K562 (cell line): ENCODE measurements at regions not wholly inside any gene's neighbourhood (a gene's known extent, or its start where the extent isn't known, plus 50 kb on each side); places are given as distances from the start of the nearest gene placed in this dataset.

Source experiments
- ATAC-seq: fragments of 200-7000 bp; cut with Tn5 transposase; 3 replicates; pipeline ENCODE4 v1.9.1; 2020; ENCODE audit warnings: moderate library complexity
- BruUV-seq: library from RNA; stranded (reverse); fragments of 400-500 nt; replicated peaks from 2 replicates; lab custom pipeline; 2021; lab: Mats Ljungman, UMichigan
- CTCF ChIA-PET: fragments of 300-600 bp; formaldehyde crosslinking; extraction: SDS; loops from one replicate; lab custom pipeline; 2021; ENCODE audit warnings: low intra/inter-chr PET ratio; lab: Yijun Ruan, JAX
- POLR2A ChIA-PET: fragments of 300-600, 350-650 bp; sonication (Branson Sonifier 250); formaldehyde crosslinking; extraction: SDS; loops from one replicate; lab custom pipeline; 2021; ENCODE audit warnings: antibody characterized with exemption, inconsistent platforms; lab: Yijun Ruan, JAX
- DNase-seq, 4 experiments: peaks; one replicate each; pipeline versions ENCODE4 v3.0.0 to v3.0.0-alpha.2; 2011 to 2018; ENCODE audit warnings: low spot score in 3 of 4, mixed read lengths in 3 of 4; ENCODE audit errors: extremely low read depth in 1 of 4
- FAIRE-seq: peaks from 2 replicates; lab custom pipeline; 2011; peaks lifted over from hg19 to GRCh38; lab: Jason Lieb, UNC
- H2AFZ ChIP-seq: 2 replicates; pipeline ENCODE4 v1.6.0; 2011; ENCODE audit warnings: low read depth, low read length, control low read depth, inconsistent platforms
- H3K27ac ChIP-seq: fragments of 200-600 bp; 3 replicates; pipeline ENCODE4 v1.8.0; 2011; ENCODE audit warnings: low read depth, mild to moderate bottlenecking, control low read depth, inconsistent platforms, low read length, moderate library complexity, mixed read lengths; ENCODE audit errors: extremely low read depth
- H3K27me3 ChIP-seq, 2 experiments: fragments of 300-600 bp in 1 of 2; 2 replicates in 1 of 2; 3 replicates in 1 of 2; pipeline versions ENCODE4 v1.6.0 to v1.8.0; 2011; ENCODE audit warnings: inconsistent platforms in 2 of 2, low read length in 2 of 2, mild to moderate bottlenecking in 1 of 2, mixed read lengths in 1 of 2, moderate library complexity in 1 of 2; ENCODE audit not compliant: control insufficient read depth in 2 of 2, insufficient read depth in 2 of 2
- H3K36me3 ChIP-seq: fragments of 300-600 bp; 3 replicates; pipeline ENCODE4 v1.8.0; 2011; ENCODE audit warnings: mild to moderate bottlenecking, low read length, inconsistent platforms; ENCODE audit not compliant: control insufficient read depth, insufficient read depth
- H3K4me1 ChIP-seq, 2 experiments: fragments of 200-600 bp in 1 of 2; replicated peaks in 1 of 2; 2 replicates in 1 of 2; 3 replicates in 1 of 2; pipeline versions ENCODE4 v1.5.1 to v1.8.0; 2011; ENCODE audit warnings: inconsistent platforms in 2 of 2, low read length in 2 of 2, mild to moderate bottlenecking in 1 of 2, mixed read lengths in 1 of 2, moderate library complexity in 1 of 2; ENCODE audit not compliant: control insufficient read depth in 2 of 2, insufficient read depth in 2 of 2
- H3K4me2 ChIP-seq: 2 replicates; pipeline ENCODE4 v1.6.1; 2011; ENCODE audit warnings: low read length, control low read depth, inconsistent platforms, mixed read lengths; ENCODE audit not compliant: insufficient read depth
- H3K4me3 ChIP-seq: fragments of 200-600 bp; sonication (generic), shearing (Covaris generic); 2 replicates; pipeline ENCODE4 v1.5.1; 2016; ENCODE audit warnings: control low read depth, inconsistent platforms
- H3K79me2 ChIP-seq: fragments of 200-600 bp; 3 replicates; pipeline ENCODE4 v1.8.0; 2011; ENCODE audit warnings: low read length, inconsistent platforms; ENCODE audit not compliant: control insufficient read depth, insufficient read depth
- H3K9ac ChIP-seq, 2 experiments: 2 replicates each; pipeline versions ENCODE4 v1.6.0 to v1.6.1; 2011; ENCODE audit warnings: low read depth in 2 of 2, low read length in 2 of 2, control low read depth in 1 of 2, inconsistent platforms in 1 of 2, mild to moderate bottlenecking in 1 of 2, mixed read lengths in 1 of 2; ENCODE audit not compliant: insufficient read depth in 1 of 2
- H3K9me1 ChIP-seq: one replicate; pipeline ENCODE4 v1.6.0; 2011; ENCODE audit warnings: inconsistent platforms, mild to moderate bottlenecking, low read length, moderate library complexity; ENCODE audit not compliant: control insufficient read depth, insufficient read depth
- H3K9me3 ChIP-seq: replicated peaks from 2 replicates; pipeline ENCODE4 v1.5.1; 2011; ENCODE audit warnings: low read depth, low read length, inconsistent platforms; ENCODE audit not compliant: control insufficient read depth, insufficient read depth
- H4K20me1 ChIP-seq: replicated peaks from 2 replicates; pipeline ENCODE4 v1.6.1; 2011; ENCODE audit warnings: low read length, inconsistent platforms, mixed read lengths; ENCODE audit not compliant: control insufficient read depth, insufficient read depth
- ESRRA ChIP-seq: fragments of 450-650 bp; IDR thresholded peaks from 2 replicates; pipeline ENCODE4 v1.6.1; 2014; ENCODE audit warnings: low read depth, mild to moderate bottlenecking, moderate library complexity, borderline replicate concordance
- ESRRB ChIP-seq: fragments of 250-450 bp; sonication (Bioruptor Pico); IDR thresholded peaks from 2 replicates; pipeline ENCODE4 v1.5.0; 2020; ENCODE audit warnings: mild to moderate bottlenecking, moderate library complexity, borderline replicate concordance
- ETV5 ChIP-seq: sonication (generic); formaldehyde crosslinking; IDR thresholded peaks from 2 replicates; pipeline ENCODE4 v1.4.0; 2020; ENCODE audit warnings: low read depth, mild to moderate bottlenecking, missing genetic modification reagents
- JUN ChIP-seq, 2 experiments: sonication (generic) in 1 of 2; formaldehyde crosslinking in 1 of 2; IDR thresholded peaks; 2 replicates each; pipeline versions ENCODE4 v1.6.1 to v1.8.0; 2012 to 2022; ENCODE audit warnings: borderline replicate concordance in 2 of 2, mild to moderate bottlenecking in 2 of 2, improper control_type of control experiment in 1 of 2, low read depth in 1 of 2, low read length in 1 of 2, missing genetic modification reagents in 1 of 2
- MGA ChIP-seq: fragments of 450-650 bp; IDR thresholded peaks from 2 replicates; pipeline ENCODE4 v1.6.1; 2016; ENCODE audit warnings: mild to moderate bottlenecking, moderate library complexity
- PRMT5 ChIP-seq: sonication (generic); formaldehyde crosslinking; IDR thresholded peaks from 2 replicates; pipeline ENCODE4 v1.5.0; 2020; ENCODE audit warnings: missing genetic modification reagents
- RFX1 ChIP-seq: fragments of 450-650 bp; IDR thresholded peaks from 2 replicates; pipeline ENCODE4 v1.6.1; 2016; ENCODE audit warnings: mild to moderate bottlenecking, moderate library complexity
- RFX7 ChIP-seq: fragments of 250-450 bp; sonication (Bioruptor Pico); IDR thresholded peaks from 2 replicates; pipeline ENCODE4 v1.5.1; 2021; ENCODE audit warnings: mild to moderate bottlenecking
- SUPT5H ChIP-seq: fragments of 450-650 bp; IDR thresholded peaks from 2 replicates; pipeline ENCODE4 v1.6.1; 2016
- TBP ChIP-seq: optimal IDR thresholded peaks from 2 replicates; pipeline ENCODE3; 2011; ENCODE audit warnings: low read depth, low read length, improper control_type of control experiment
- ZNF699 ChIP-seq: fragments of 250-450 bp; sonication (Bioruptor Pico); IDR thresholded peaks from 2 replicates; pipeline ENCODE4 v1.8.0; 2021; ENCODE audit warnings: mild to moderate bottlenecking, moderate library complexity; ENCODE audit not compliant: insufficient replicate concordance
- whole genome bisulfite sequencing: fragments of 100-300 bp; shearing (Covaris generic); methylation state at CpG from one replicate; pipeline ENCODE4 v1.1.6; 2016; ENCODE audit warnings: low coverage, mixed read lengths; ENCODE audit not compliant: insufficient coverage; ENCODE audit errors: missing lambda C conversion rate; 5-methylcytosine and 5-hydroxymethylcytosine counted together
- in situ Hi-C: fragments of 300-500 bp; cut with MboI; formaldehyde crosslinking; loops from 4 replicates; pipeline ENCODE4 v1.15.0; 2018; ENCODE audit warnings: inconsistent platforms, mixed read lengths
- intact Hi-C: fragments of 100-400 bp; cut with micrococcal nuclease; formaldehyde crosslinking; loops from 2 replicates; pipeline ENCODE4 v1.14.2; 2022
- TF ChIP-seq, protein P1 (sequence below), 2 experiments: fragments of 450-650 bp in 1 of 2; sonication (generic) in 1 of 2; formaldehyde crosslinking in 1 of 2; IDR thresholded peaks in 1 of 2; conservative IDR thresholded peaks in 1 of 2; 2 replicates each; pipeline versions ENCODE4 v1.6.1 to v1.8.1; 2016 to 2023; ENCODE audit warnings: mild to moderate bottlenecking in 2 of 2, moderate library complexity in 2 of 2, inconsistent platforms in 1 of 2, missing genetic modification reagents in 1 of 2

GRCh38 chr5:51665251-51665593 lies 282.0 kb downstream of the ISL1 start:
- CTCF ChIA-PET: no interaction called here
- in situ Hi-C loops (no loop called here), intact Hi-C loops (no loop called here)
- POLR2A ChIA-PET: no interaction called here
- DNase-seq (no peak), FAIRE-seq (no peak), ATAC-seq (no peak)
- 0% methylated on average over 1 of the region's 1 CpG for WGBS
- no peaks in the 10 kb centered on the region for H3K79me2 ChIP-seq
- no peaks in the 10 kb centered on the region for H3K9me3 ChIP-seq
- H3K9me1 ChIP-seq: no peaks in the 10 kb centered on the region
- H2AFZ ChIP-seq: no peak overlapping the region
- H3K4me2 ChIP-seq: no peak overlapping the region
- H3K27me3 ChIP-seq: no peaks in the 10 kb centered on the region
- no TSS peak for BruUV-seq
- H3K4me3 ChIP-seq: no peak overlapping the region
- no peak overlapping the region for H3K9ac ChIP-seq
- H3K36me3 ChIP-seq: no peaks in the 10 kb centered on the region
- no peak overlapping the region for H3K27ac ChIP-seq
- no peaks in the 10 kb centered on the region for H3K4me1 ChIP-seq
- no peaks in the 10 kb centered on the region for H4K20me1 ChIP-seq
- TF ChIP-seq ETV5 (no peak), JUN (IDR thresholded peaks at IDR 0.05; ENCODE audit: borderline replicate concordance, low read depth, low read length) (no peak), JUN (CRISPR knock-in tag; IDR thresholded peaks at IDR 0.05; ENCODE audit: borderline replicate concordance) (no peak), ZNF699 (CRISPR knock-in tag) (no peak), RFX7 (CRISPR knock-in tag) (no peak), SUPT5H (no peak), ESRRB (no peak), TBP (no peak), MGA (no peak), PRMT5 (CRISPR knock-in tag) (no peak), ESRRA (no peak), RFX1 (no peak)
- TF ChIP-seq, protein P1, sequence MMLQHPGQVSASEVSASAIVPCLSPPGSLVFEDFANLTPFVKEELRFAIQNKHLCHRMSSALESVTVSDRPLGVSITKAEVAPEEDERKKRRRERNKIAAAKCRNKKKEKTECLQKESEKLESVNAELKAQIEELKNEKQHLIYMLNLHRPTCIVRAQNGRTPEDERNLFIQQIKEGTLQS (IDR thresholded peaks at IDR 0.05): no peak
- TF ChIP-seq, protein P1 (CRISPR knock-in tag; conservative IDR thresholded peaks at IDR 0.05): no peak
